Transverse colon (tissue), 4 donors: ENCODE measurements at regions not wholly inside any gene's neighbourhood (a gene's known extent, or its start where the extent isn't known, plus 50 kb on each side); places are given as distances from the start of the nearest gene placed in this dataset.

Experiments
- DNase-seq: peaks from one replicate; pipeline ENCODE4 v3.0.0-alpha.2; 2019
- H3K27ac ChIP-seq, 4 donors: fragments of 200-600 bp; sonication (generic); 2 replicates each; pipeline ENCODE4 v1.5.1; 2016 to 2018; ENCODE audit warnings: inconsistent platforms in 4 of 4
- H3K27me3 ChIP-seq: fragments of 200-600 bp; sonication (generic); 2 replicates; pipeline ENCODE4 v1.5.1; 2017; ENCODE audit warnings: inconsistent platforms
- H3K36me3 ChIP-seq, 4 donors: fragments of 200-600 bp; sonication (generic); 2 replicates each; pipeline ENCODE4 v1.5.1; 2017 to 2019; ENCODE audit warnings: inconsistent platforms in 4 of 4
- H3K4me1 ChIP-seq, 4 donors: fragments of 200-600 bp; sonication (generic); 2 replicates each; pipeline ENCODE4 v1.5.1; 2017 to 2020; ENCODE audit warnings: inconsistent platforms in 4 of 4
- H3K4me3 ChIP-seq, 4 donors: fragments of 200-600 bp; sonication (generic); 1 replicate in 1 of 4; 2 replicates in 3 of 4; pipeline versions ENCODE4 v1.5.1 to v1.6.1; 2017 to 2019; ENCODE audit warnings: inconsistent platforms in 4 of 4
- H3K9me3 ChIP-seq, 2 donors: fragments of 200-600 bp; sonication (generic); 2 replicates each; pipeline ENCODE4 v1.5.1; 2017 to 2019; ENCODE audit warnings: inconsistent platforms in 2 of 2
- EP300 ChIP-seq: sonication (generic); formaldehyde crosslinking; IDR thresholded peaks from one replicate; pipeline ENCODE4 v1.6.1; 2017; ENCODE audit warnings: antibody characterized with exemption, low read depth
- POLR2A ChIP-seq: fragments of 450-650 bp; IDR thresholded peaks from one replicate; pipeline ENCODE4 v1.6.1; 2016; ENCODE audit warnings: antibody characterized with exemption, mild to moderate bottlenecking, moderate library complexity
- POLR2AphosphoS5 ChIP-seq, 3 donors: sonication (generic); formaldehyde crosslinking; IDR thresholded peaks; one replicate each; pipeline ENCODE4 v1.6.1; 2016; ENCODE audit warnings: antibody characterized with exemption in 3 of 3
- WGBS, 2 donors: methylation state at CpG; one replicate each; pipeline ENCODE4 v1.1.5; 2018; ENCODE audit warnings: low coverage in 1 of 2; 5-methylcytosine and 5-hydroxymethylcytosine counted together
- in situ Hi-C, 4 donors: fragments of 200-750 bp; cut with MboI; loops; one replicate each; pipeline versions ENCODE4 v1.15.0 to v1.15.1; 2017; ENCODE audit warnings: low sequenced_read_pairs in 3 of 4, low pct_ligation_motif_present in 1 of 4, low pct_unique_long_range_greater_than_20kb in 1 of 4
- intact Hi-C: fragments of 100-400 bp; cut with DNase I; formaldehyde crosslinking; loops from one replicate; pipeline ENCODE4 v1.15.1; 2023; ENCODE audit warnings: low total_unique reads
- TF ChIP-seq, protein P1 (sequence below), 5 experiments: fragments of 200-600 bp in 3 of 5; fragments of 450-650 bp in 2 of 5; sonication (generic) in 3 of 5; IDR thresholded peaks; 1 replicate in 2 of 5; 2 replicates in 3 of 5; pipeline ENCODE4 v1.5.1; 2016 to 2017; ENCODE audit warnings: antibody characterized with exemption in 5 of 5, inconsistent platforms in 3 of 5, mild to moderate bottlenecking in 2 of 5, moderate library complexity in 1 of 5

DNA sequence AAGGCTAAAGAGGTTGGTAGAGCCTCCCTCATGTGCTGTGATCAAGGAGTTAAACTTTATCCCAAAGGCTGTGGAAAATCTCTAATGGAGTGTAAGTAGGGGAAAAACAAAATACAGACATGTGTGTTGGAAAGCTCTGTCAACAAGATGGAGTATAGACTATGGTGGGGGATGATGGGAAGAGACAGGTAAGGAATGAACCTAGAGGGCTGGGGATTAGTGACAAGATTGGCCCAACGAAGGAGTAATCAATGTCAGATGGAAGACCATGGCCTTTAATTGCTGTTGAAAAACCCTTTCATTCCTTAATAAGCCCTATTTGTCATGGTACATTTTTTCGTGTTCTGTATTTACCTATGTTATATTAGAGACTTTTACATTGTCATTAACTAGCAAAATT lies 278.6 kb downstream of the SQOR start:
- in situ Hi-C loops (no loop called here), intact Hi-C loops (no loop called here)
- no peak overlapping the region for H3K4me3 ChIP-seq
- 58 to 80% methylated on average over 2 of the region's 2 CpGs for WGBS, 2 donors
- no peak for TF ChIP-seq POLR2A
- TF ChIP-seq, protein P1, sequence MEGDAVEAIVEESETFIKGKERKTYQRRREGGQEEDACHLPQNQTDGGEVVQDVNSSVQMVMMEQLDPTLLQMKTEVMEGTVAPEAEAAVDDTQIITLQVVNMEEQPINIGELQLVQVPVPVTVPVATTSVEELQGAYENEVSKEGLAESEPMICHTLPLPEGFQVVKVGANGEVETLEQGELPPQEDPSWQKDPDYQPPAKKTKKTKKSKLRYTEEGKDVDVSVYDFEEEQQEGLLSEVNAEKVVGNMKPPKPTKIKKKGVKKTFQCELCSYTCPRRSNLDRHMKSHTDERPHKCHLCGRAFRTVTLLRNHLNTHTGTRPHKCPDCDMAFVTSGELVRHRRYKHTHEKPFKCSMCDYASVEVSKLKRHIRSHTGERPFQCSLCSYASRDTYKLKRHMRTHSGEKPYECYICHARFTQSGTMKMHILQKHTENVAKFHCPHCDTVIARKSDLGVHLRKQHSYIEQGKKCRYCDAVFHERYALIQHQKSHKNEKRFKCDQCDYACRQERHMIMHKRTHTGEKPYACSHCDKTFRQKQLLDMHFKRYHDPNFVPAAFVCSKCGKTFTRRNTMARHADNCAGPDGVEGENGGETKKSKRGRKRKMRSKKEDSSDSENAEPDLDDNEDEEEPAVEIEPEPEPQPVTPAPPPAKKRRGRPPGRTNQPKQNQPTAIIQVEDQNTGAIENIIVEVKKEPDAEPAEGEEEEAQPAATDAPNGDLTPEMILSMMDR (IDR thresholded peaks at IDR 0.05): no peak
- no peak for TF ChIP-seq POLR2AphosphoS5 (IDR thresholded peaks at IDR 0.05)
- peaks cover 0 to 9% of the 10 kb centered on the region in 2 donors for H3K9me3 ChIP-seq
- no peak overlapping the region for H3K27ac ChIP-seq
- no peak for DNase-seq
- no peaks in the 10 kb centered on the region for H3K4me1 ChIP-seq
- no peaks in the 10 kb centered on the region for H3K27me3 ChIP-seq
- no peaks in the 10 kb centered on the region for H3K36me3 ChIP-seq

DNA sequence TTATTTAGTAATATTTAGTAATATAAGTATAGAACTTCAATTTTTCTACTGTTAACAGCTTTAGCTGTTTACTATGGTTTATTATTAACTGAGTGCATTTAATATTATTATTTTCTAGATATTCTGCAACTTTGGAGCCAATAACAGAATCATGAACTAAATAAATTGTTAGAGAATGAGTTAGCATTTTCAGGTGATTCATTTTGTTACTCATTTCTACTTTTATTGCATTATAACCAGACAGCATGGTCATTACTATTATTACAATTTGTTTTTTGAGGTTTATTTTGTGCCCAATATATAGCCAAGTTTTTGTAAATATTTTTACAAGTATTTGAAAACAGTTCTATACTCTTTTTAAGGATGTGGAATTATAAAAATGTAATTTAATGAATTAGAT lies 279.6 kb downstream of the SQOR start:
- TF ChIP-seq POLR2A (no peak), POLR2AphosphoS5 (IDR thresholded peaks at IDR 0.05) (no peak), EP300 (no peak)
- TF ChIP-seq, protein P1 (IDR thresholded peaks at IDR 0.05): no peak
- DNase-seq: no peak
- intact Hi-C loops (no loop called here), in situ Hi-C loops (no loop called here)
- no peaks in the 10 kb centered on the region for H3K27me3 ChIP-seq
- no peaks in the 10 kb centered on the region for H3K4me1 ChIP-seq
- H3K27ac ChIP-seq: no peak overlapping the region
- H3K36me3 ChIP-seq: no peaks in the 10 kb centered on the region
- H3K9me3 ChIP-seq: peaks cover 0 to 3% of the 10 kb centered on the region in 2 donors
- H3K4me3 ChIP-seq: no peak overlapping the region

DNA sequence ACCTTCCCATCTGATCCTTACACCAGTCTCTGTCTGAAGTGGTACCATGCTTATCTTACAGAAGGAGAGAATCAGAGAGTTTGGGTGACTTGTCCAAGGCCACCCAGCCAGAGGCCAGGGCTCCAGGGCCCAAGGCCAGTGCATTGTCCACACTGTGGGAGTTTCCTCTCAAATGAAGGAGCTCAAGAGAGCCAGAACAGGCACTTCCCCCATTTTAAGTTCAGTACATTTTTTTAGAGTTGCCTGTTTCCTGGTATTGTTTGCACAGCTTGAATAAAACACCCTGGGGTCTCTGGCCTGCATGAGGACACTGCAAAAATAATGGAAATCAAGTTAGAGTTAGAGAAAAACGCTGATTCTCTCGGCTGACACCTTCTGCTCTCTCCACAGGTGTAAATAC lies 284.0 kb downstream of the SQOR start:
- WGBS, 2 donors: 46 to 75% methylated on average over 2 of the region's 2 CpGs
- Histone ChIP-seq H3K36me3 (no peaks in the 10 kb centered on the region), H3K4me1 (peaks cover 0 to 6% (median 0%) of the 10 kb centered on the region in 4 donors), H3K9me3 (no peaks in the 10 kb centered on the region), H3K4me3 (no peak overlapping the region), H3K27ac (no peak overlapping the region), H3K27me3 (no peaks in the 10 kb centered on the region)
- intact Hi-C loops: no loop called here
- in situ Hi-C loops: no loop called here
- no peak for DNase-seq
- no peak for TF ChIP-seq EP300
- TF ChIP-seq POLR2A: no peak
- no peak for TF ChIP-seq POLR2AphosphoS5 (IDR thresholded peaks at IDR 0.05)
- TF ChIP-seq, protein P1 (IDR thresholded peaks at IDR 0.05): no peak

DNA sequence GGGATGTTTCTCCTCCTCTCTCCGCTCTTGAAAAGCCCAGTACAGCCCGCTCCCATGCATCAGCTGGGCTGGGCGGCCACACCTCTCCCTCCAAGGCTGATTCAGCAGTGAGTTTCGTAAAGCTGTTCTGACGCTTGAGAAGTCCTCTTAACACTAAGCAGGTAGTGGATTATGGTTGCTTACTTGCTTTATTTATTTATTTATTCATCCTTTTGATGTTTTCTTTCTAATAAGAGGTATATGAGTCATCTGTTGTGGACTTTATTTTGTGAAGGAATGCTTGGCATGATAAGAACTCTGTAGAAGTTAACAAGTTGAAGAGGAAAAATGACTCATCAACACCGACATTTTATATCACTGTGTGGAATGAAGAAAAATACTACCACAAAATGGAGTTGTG lies 285.0 kb downstream of the SQOR start:
- intact Hi-C loops (no loop called here), in situ Hi-C loops (no loop called here)
- H3K4me3 ChIP-seq: no peak overlapping the region
- H3K27ac ChIP-seq: no peak overlapping the region
- TF ChIP-seq POLR2AphosphoS5 (IDR thresholded peaks at IDR 0.05) (no peak), EP300 (no peak), POLR2A (no peak)
- TF ChIP-seq, protein P1 (IDR thresholded peaks at IDR 0.05): no peak
- H3K9me3 ChIP-seq: no peaks in the 10 kb centered on the region
- WGBS, 2 donors: 78 to 84% methylated on average over 4 to 6 of the region's 6 CpGs
- no peaks in the 10 kb centered on the region for H3K36me3 ChIP-seq
- peaks cover 0 to 6% (median 0%) of the 10 kb centered on the region in 4 donors for H3K4me1 ChIP-seq
- no peaks in the 10 kb centered on the region for H3K27me3 ChIP-seq
- no peak for DNase-seq
